GM12864 (cell line): ENCODE measurements at regions not wholly inside any gene's neighbourhood (a gene's known extent, or its start where the extent isn't known, plus 50 kb on each side); places are given as distances from the start of the nearest gene placed in this dataset.

ENCODE experiments used
- DNase-seq: peaks from one replicate; pipeline ENCODE4 v3.0.0-alpha.2; 2011; ENCODE audit warnings: low read depth
- H3K4me3 ChIP-seq: 2 replicates; pipeline ENCODE4 v1.5.1; 2011; ENCODE audit warnings: mild to moderate bottlenecking, low read depth, low read length, control low read depth
- CTCF ChIP-seq: IDR thresholded peaks from 2 replicates; pipeline ENCODE4 v1.5.1; 2011; ENCODE audit warnings: low read depth, mild to moderate bottlenecking, moderate library complexity, low read length, control low read depth, inconsistent platforms; ENCODE audit errors: missing control alignments

DNA sequence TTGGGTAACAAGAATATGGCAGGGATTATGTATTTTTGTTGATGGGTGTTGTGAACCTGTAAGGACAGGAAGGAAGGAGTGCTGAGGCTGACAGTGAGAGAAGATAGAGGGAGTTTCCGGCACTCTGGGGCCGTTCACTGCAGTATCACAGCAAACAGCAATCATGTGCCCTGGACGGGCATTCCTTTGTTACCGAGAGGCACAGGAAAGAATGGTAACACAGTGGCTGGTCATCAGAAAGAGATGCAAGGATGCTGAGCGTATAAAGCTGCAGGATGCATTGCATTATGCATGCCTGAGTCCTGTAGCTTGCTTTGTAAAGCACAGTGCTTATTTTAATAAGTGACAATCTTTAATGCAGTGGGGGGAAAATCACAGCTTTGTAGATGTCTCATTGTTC, 286.8 kb downstream of the RPS24 start:
- H3K4me3 ChIP-seq: no peak overlapping the region
- DNase-seq: no peak
- TF ChIP-seq CTCF: no peak

DNA sequence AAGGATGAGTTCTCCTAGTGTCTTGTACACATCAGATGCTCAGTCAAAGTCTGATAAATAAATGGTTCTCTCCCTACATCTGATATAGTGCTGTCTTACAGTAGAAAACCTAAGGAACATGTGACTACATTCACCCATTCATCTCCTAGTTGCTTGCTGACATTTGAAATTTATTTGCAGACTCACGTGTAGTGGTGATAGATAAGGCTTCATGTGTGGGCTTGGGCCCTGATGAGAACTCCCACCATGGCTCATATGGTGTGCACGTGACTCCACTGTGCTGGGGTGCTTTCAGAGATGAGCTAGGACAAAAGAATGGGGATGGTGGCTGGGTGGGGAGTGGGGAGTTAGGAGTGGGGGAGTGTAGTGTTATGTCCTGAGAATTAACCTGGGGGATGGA, 287.3 kb downstream of the RPS24 start:
- no peak for TF ChIP-seq CTCF
- no peak overlapping the region for H3K4me3 ChIP-seq
- DNase-seq: no peak

- no peak for DNase-seq
- no peak for TF ChIP-seq CTCF
- H3K4me3 ChIP-seq: no peak overlapping the region
Measured at GRCh38 chr10:78321500-78321899, 287.8 kb downstream of the RPS24 start.

- no peak overlapping the region for H3K4me3 ChIP-seq
- DNase-seq: no peak
- no peak for TF ChIP-seq CTCF
Measured at GRCh38 chr10:78326372-78326771, 292.7 kb downstream of the RPS24 start.

DNA sequence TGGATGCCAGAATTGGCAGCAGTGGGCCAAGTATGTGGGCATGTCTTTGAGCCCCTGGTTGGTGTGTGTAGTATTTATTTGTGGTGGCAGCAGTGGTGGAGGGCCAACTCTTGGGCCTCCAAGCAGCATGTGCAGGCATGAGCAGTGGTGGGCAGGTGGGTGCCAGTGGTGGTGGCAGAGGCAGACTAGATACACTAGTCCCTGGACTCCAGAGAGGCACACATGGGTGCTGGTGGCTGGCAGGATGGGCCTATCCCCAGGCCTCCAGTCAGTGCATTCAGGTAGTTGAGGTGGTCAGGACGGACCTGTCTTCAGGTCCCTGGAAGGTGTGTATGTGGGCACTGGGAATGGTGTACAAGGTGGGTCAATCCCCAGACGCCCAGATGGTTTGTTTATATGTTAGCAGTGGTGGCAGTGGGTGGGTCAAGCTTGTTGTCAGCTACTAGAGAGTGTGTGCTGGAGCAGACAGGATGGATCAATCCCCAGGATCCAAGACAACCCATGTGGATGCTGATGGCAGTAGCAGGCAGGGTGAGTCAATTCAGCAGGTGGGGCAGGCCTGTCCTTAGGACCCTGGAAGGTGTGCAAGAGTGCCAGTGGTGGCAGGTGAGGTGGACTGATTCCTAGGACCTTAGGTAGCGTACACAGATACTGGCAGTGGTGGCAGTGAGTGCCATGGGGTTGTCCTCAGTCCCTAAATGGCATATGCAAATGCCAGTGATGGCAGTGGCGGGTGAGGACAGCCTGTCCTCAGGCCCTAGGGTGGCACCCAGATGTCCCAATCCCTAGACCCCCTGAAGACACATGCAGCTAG, 294.3 kb downstream of the RPS24 start:
- no peak for DNase-seq
- no peak overlapping the region for H3K4me3 ChIP-seq
- TF ChIP-seq CTCF: no peak

DNA sequence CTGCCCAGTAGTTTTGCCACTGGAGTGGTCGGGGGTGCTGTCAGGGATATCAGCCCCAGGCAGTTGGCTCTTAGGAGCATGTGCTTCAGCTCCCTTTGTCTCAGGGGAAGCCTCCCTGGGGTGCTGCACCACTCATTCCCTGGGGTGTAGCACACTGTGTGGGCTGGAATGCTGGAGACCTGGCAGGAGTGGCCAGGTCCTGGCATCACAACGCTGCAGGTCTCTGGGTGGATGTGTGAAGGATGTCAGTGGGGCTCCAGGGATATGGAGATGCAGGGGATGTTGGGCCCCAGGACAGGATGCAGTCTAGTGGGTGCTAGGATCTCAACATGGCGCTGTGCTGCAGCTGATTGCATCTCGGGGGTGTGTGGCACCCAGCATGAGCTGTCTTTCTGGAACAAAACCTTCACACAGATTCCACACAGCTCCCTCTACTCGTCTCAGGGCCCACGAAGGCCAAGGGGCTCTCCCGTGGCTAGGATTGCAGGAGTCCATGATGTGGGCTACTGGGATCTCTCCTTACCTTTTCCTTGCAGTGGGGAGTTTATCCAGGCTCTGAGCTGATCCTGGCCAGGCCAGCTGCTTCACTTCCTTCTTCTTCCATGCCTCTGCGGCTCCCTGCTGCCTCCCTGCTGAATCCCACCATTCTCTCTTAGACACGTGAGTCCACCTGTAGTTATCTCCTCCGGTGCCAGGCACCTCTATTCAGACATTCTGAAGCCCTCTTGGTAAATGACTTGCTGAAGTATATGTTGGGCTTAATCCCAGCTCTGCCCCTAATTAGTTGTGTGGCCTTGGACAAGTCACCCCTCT, 295.1 kb downstream of the RPS24 start:
- no peak overlapping the region for H3K4me3 ChIP-seq
- TF ChIP-seq CTCF: no peak

More for the DNA sequence above, 295.1 kb downstream of the RPS24 start:
- DNase-seq: no peak
